ENCODE measurements at regions not wholly inside any gene's neighbourhood (a gene's known extent, or its start where the extent isn't known, plus 50 kb on each side); places are given as distances from the start of the nearest gene placed in this dataset.

GRCh38 chr3:20990896-20991295 lies 760.1 kb downstream of the ZNF385D start:
- TF ChIP-seq POLR2A (IDR thresholded peaks at IDR 0.05), result no peak
- TF ChIP-seq POLR2AphosphoS5 (IDR thresholded peaks at IDR 0.05; ENCODE audit: insufficient read depth in 1 of 2, low read depth in 1 of 2), result no peak

Data from vagina (tissue), 2 donors.